B cell (primary cell): ENCODE measurements at regions not wholly inside any gene's neighbourhood (a gene's known extent, or its start where the extent isn't known, plus 50 kb on each side); places are given as distances from the start of the nearest gene placed in this dataset.

Experiments
- EZH2 ChIP-seq: IDR thresholded peaks from 2 replicates; pipeline ENCODE4 v1.6.1; 2012; ENCODE audit warnings: borderline replicate concordance, low read depth, mild to moderate bottlenecking, moderate library complexity, low read length; ENCODE audit not compliant: insufficient read depth, poor library complexity, severe bottlenecking
- TF ChIP-seq, protein P1 (sequence below): fragments of 200-600 bp; IDR thresholded peaks from one replicate; pipeline ENCODE4 v1.8.0; 2022; ENCODE audit warnings: antibody characterized with exemption, mild to moderate bottlenecking

DNA sequence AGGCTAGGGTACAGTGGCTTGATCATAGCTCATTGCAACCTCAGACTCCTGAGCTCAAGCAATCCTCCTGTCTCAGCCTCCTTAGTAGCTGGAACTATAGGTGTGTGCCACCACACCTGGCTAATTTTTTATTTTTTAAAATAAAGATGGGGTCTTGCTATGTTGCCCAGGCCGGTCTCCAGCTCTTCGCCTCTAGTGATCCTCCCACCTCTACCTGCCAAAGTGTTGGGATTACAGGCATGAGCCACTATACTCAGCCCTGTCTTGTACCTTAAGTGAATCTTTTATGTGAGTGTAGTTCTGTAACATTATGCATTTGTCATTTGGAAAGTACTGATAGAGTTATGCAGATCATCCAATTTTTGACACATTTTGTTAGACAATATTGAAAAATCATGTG is 66.9 kb upstream of the C15orf39 start:
- TF ChIP-seq, protein P1, sequence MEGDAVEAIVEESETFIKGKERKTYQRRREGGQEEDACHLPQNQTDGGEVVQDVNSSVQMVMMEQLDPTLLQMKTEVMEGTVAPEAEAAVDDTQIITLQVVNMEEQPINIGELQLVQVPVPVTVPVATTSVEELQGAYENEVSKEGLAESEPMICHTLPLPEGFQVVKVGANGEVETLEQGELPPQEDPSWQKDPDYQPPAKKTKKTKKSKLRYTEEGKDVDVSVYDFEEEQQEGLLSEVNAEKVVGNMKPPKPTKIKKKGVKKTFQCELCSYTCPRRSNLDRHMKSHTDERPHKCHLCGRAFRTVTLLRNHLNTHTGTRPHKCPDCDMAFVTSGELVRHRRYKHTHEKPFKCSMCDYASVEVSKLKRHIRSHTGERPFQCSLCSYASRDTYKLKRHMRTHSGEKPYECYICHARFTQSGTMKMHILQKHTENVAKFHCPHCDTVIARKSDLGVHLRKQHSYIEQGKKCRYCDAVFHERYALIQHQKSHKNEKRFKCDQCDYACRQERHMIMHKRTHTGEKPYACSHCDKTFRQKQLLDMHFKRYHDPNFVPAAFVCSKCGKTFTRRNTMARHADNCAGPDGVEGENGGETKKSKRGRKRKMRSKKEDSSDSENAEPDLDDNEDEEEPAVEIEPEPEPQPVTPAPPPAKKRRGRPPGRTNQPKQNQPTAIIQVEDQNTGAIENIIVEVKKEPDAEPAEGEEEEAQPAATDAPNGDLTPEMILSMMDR, result no peak
- no peak for TF ChIP-seq EZH2
